ENCODE measurements at regions not wholly inside any gene's neighbourhood (a gene's known extent, or its start where the extent isn't known, plus 50 kb on each side); places are given as distances from the start of the nearest gene placed in this dataset.
"Not testable (repeated sequence)": the region's sequence is repeated elsewhere in the genome, so short reads cannot be mapped to it uniquely, and the experiment has no call there.

DNA sequence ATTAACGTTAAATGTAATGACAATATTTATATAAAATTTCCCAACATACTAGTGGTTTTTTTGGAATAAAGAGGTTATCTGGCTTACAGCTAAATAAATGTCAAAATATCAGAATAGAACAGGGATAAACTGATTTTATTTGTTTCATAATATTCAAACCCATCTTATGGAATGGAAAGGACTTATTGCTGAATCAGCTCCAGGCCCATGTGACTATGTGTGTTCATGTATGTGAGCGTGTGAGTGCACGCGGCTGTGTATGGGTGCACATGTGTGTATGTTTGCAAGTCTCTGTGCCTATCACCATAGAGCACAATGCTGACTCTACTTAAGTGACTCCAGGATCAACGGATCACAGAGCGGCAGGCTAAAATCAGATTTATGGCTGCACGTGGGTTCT lies 392.3 kb upstream of the GRM7 start:
- no peak for DNase-seq

DNA sequence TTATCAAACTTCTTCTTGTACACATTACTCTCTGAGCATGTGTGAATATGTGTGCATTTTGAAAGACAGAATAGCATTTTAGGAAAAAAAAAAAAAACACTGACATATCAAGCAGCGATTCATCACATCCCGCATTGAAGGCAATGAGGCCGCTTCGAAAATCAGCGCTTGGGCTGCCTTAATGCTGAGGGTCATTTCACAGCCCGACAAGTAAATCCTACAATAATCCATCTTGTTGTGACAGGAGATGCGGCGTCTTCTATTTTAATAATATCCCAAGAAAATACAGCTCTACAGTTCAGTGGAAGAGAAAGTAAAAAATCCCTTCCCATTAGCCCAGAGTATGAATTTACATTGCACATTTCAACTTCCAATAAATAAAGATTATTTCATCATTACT lies 389.2 kb upstream of the GRM7 start:
- DNase-seq: no peak

DNA sequence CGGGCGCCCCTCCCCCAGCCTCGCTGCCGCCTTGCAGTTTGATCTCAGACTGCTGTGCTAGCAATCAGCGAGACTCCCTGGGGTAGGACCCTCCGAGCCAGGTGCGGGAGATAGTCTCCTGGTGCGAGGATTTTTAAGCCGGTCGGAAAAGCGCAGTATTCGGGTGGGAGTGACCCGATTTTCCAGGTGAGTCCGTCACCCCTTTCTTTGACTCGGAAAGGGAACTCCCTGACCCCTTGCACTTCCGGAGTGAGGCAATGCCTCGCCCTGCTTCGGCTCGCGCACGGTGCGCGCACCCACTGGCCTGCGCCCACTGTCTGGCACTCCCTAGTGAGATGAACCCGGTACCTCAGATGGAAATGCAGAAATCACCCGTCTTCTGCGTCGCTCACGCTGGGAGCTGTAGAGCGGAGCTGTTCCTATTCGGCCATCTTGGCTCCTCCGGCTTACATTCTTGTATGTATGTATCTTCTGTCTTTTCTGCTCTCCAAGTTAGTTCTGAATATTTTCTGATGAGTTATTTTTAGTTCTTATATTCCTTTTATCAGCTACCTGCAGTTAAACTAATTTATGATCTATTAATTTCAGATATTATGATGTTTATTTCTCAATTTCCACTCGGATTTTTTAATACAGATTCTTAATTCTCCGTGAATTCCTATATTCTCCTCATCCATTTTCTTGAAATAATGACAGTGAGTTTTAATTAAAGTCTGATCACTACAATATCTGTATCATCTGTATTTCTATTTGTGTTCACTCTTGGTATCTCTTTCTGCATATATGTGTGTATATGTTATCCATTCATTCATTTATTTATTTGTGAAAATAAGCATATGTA lies 370.2 kb upstream of the GRM7 start:
- not testable (repeated sequence) for DNase-seq

DNA sequence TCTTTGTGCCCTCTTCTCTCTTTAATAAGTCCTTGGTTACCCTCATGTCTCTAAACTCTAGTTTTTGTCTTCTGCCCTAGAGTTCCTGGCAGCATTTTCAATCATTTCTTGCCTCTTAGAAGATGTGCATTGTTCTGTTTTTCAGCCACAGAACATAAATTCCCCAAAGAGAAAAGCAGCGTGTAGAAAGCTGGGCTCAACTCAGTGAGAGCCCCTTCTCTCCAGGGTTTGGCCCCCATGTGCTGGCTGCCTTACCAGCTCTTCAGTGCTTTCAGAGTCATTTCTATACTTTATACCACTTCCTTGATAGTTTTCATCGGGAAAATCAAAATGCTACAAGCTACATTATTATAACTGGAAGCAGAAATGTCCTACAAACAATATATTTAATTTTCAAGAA lies 369.1 kb upstream of the GRM7 start:
- no peak for DNase-seq

DNA sequence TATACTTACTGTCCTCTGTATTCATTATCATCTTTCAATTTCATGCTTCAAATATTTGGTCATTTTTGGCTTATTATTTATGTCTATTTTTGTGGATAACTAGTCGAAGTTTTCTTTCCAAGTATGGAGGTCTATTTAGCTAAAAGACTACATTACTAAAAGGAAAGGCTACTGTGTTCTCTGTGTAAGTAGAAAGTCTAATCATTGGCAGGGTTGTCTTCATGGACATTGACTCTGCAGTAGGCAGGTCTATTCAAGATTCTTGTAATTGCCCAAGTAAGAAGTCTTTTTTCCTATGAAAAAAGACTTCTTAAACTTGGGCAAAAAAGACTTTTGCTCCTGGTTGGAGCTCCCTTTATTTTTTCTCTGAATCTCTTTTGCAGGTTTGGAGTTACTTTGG lies 368.6 kb upstream of the GRM7 start:
- DNase-seq: no peak

DNA sequence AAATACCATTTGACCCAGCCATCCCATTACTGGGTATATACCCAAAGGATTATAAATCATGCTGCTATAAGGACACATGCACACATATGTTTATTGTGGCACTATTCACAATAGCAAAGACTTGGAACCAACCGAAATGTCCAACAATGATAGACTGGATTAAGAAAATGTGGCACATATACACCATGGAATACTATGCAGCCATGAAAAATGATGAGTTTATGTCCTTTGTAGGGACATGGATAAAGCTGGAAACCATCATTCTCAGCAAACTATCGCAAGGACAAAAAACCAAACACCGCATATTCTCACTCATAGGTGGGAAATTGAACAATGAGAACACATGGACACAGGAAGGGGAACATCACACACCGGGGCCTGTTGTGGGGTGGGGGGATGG lies 362.0 kb upstream of the GRM7 start:
- DNase-seq: not testable (repeated sequence)

DNA sequence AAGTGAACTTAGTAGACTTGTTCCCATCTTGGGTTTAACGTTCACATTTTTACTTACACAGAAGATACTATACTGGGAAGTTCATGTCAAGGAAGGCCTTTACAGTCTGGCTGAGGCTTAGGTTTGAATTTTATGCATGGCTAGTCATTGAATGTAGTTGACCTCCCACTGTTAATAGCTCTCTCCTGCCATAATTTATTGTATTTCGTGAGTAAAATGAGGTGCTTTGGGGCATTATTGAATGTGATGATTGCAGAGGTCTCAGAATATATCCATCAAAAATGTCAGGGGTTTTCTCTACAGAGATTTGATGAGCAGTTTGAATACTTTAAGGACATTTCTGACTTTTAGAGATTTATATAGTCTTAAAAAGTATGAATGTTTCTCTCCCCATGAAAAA lies 356.6 kb upstream of the GRM7 start:
- DNase-seq: no peak

DNA sequence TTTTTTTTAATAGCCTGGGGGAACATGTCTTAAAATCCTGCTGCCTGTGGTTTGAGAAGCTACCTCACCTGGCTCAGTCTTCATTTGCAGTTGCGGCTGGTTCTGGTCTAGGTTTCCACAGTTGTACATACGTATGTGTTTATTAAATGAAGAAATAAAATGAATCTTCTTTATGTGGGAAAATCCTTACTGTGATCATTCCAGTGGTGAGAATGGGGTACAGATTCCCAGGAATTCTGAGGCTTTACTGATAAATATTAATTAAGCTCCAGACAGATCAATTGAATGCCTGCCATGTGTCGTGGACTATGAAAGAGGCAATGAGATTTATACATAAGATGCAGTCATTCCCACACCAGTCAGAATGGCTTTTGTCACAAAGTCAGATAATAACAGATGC lies 356.1 kb upstream of the GRM7 start:
- DNase-seq: no peak

DNA sequence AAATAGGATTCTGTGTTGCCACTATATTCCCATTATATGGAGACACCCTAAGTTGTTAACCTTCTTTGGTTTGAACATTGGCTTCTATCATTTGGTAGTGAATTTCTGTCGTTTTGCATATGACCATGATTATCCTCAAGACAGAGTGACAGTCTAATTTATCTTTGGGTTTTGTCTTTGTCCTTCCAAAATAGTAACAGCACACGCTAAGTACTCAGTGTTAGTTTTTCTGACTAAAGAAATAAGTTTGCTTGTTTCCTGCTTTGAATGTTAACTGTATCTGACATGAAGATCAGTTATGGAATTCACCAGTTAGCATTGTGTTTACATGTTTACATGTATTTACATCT lies 352.5 kb upstream of the GRM7 start:
- no peak for DNase-seq

DNA sequence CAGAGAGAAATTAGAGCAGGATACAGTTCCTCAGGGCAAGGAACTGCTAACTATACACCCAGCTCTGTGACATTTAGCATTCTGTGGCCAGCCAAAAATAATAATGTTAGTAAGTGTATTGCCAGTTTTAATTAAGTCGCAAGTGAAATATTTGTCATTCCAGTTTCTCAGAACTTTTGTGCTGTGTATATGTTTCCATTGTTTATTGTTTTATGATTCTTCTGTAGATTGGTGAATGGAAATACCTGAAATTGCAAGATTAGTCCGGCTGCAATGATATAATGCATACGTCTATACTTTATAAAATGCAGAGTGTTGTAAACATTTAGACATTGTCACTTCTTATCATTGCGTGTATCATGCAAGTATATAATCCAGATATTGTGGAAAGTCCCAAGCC lies 351.3 kb upstream of the GRM7 start:
- no peak for DNase-seq

DNA sequence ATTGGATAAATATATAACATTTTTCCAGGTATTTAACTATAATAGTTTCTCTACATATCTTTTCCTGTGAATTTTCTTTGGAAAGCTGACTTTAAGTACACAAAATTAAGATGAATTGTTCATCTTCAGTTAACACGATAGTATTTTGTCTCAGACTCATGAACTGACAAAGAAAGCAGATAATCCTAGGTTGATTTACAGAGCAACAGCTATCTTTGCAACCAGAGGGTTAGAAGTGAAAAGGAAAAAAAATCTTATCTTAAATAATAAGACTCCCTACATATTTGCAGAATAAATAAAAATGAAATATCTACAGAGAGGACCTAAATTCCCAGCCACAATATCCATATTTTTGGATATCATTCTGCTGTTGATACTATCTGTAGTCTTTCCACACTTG lies 350.2 kb upstream of the GRM7 start:
- DNase-seq: no peak

DNA sequence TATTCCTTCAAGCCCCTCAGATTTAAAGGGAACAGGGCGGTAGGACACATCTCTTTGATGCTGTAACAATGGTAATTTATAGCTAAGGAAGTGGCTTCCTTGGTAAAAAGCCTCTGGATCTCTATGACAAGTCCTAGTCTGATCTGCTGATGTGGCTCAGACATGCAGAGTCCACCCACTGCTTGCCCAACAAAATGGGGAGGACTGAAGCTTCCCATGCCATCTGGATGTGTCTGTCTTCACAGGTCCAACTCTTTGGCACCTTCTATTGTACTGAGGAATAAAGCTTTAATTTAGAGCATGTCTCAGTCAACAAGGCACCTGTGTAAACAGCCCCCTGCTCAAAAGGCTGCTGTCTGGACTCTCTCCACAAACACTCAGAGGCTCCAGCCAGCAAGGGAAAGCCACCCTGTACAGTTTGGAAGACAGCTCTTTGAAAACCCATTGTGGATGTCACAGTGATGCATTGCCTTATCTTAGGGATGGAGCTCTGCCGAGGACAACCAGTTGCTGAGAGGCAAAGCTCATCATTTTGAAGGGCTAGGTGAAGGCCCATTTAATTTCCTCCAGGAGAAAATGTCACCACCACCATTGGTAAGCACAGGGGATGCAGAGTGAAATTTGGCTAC lies 348.6 kb upstream of the GRM7 start:
- no peak for DNase-seq

DNA sequence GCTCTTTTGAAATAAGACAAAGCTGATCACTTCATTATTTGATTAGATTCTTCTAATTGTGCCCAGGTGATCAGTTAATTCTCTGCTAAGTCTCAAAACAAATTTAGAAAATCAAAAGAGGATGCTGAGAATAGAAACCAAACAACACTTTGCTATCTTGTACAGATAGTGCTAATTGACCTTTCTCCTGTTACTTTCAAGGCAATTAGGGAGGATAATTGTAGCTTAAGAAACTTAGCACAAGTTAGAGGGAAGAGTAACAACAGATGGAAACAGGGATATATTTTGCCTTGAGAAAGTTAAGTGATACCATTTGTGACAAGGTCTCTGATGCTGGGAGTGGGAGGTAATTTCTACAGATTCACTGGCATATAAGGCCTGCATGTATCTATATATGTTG lies 344.8 kb upstream of the GRM7 start:
- DNase-seq: no peak

DNA sequence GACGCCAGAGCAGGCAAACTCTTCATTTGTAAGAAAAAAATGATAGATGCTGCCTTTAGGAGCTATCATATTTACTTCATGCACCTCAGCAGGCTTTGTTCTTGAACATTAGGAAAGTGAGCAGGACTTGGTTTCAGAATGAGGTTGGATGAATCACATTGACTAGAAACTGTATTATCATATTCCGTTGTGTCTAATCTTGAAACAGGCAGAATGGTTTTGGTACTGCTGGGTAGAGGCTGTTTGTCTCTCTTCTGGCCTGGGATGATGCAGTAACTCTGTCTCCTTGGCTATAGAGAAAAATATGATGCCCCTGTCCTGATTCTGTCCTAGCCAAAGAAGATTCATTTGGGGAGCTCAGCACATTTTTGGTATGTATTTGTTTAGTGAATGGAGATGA lies 344.2 kb upstream of the GRM7 start:
- peak; percentile 28 for DNase-seq

DNA sequence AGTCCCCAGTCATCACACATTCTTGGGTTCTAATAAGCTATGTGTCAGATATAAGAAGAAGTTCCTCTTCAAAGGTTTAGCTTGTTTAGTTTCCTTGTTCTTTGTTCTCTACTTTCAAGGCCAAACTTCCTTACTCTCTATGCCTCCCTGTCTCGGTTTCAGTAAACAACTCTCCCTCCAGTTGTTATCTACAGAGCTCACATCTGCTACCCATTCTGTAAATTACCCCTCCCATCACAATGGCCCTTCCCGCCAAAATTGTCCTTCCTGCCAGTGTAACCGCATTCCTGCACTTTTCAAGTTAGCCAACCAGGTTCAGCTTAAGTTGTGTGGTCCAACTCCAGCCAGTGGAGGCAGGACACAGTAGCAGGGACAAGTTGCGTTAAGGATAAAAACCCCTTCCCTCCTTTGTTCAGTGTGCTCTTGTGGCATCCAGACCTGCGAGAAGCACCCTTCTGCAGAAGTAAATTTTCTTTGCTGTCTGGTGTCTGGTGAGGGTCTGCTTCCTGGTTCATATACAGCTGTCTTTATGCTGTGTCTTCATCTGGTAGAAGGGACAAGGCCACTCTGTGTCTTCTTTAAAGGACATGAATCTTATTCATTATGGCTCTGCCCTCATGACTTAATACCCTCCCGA lies 342.1 kb upstream of the GRM7 start:
- no peak for DNase-seq

DNA sequence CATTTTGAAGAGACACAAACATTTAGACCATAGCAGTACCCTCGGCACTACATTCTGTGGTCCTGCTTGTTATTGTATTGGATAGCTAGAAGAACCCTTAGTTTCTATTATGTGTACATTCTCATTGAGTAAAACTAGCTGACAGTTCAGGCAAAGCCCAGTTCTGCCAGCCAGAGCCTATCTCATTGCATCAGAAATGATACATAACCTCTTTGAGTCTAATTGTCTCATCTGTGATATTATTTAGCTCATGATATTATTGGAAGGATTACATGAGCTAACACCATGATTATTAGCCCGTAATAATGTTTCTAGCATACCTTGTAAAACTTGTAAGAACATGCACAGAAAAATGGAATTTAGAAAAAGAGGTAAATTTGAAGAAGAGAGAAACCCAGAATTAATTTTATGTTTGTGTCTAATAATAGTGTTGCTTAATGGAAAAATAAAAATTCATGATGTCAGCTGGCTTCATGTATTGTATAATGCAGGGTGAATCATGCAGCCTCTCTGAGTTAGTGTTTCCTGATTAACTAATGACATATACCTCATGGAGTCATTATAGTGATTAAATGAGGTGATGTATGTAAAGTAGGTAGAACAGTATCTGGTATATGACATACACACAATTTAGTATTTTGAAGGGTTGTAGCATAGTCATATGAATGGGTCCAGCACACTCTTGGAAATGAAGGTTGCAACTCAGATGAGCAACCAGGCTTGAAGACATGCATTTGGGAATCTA lies 339.4 kb upstream of the GRM7 start:
- DNase-seq: no peak

DNA sequence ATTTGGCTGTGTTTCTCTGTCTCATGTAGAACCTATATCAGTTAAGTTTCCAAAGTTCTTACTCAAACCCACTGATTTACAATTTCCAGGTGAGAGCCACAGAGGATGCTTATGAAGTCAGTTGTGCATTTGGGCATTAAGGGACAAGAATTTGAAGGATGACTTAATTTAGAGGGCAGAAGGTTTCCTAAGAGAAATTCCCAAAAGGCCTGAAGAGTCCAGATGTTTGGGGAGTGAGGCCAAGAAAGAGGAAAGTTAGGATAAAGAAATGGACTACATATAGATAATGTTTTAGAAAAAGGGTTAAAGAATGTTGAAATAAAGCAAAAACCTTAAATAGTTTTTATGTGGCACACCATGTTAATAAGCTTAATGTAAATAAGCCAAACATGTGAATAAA lies 338.7 kb upstream of the GRM7 start:
- no peak for DNase-seq

DNA sequence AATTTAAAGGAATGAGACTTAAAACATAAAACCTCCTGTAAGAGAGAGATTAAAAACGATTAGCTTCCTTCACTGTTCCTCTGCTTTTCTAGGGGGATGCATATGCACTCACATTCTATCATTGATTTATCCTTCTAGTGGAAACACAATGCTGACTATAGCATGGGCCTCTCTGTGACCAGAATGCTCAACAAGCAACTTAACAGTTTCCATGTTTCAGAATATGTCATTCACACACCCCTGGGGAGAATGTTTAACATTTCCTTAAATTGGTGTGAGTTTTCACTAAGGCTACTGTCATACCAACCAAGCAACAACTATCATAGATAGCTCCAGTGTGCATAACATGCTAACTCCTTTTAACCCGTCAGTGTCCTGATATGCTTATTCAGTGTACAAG lies 337.9 kb upstream of the GRM7 start:
- no peak for DNase-seq

DNA sequence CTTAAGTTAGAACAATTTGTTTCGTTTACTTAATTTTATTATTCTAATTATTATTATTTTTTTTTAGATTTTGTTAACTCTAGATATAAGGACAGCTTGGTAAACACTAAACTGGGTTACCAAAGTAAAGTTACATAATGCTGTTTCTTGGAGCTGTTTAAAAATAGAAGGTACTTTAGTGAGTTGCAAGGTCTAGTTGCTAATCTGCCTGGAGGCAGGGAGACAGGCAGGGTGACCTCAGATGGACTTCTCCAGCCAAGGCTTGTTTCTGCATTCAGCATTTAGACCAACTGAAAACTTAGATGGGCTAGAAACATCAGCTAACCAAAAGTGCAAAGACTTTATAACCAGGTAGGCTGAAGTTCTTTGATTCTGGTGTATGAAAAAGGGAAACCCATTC lies 336.4 kb upstream of the GRM7 start:
- DNase-seq: no peak

DNA sequence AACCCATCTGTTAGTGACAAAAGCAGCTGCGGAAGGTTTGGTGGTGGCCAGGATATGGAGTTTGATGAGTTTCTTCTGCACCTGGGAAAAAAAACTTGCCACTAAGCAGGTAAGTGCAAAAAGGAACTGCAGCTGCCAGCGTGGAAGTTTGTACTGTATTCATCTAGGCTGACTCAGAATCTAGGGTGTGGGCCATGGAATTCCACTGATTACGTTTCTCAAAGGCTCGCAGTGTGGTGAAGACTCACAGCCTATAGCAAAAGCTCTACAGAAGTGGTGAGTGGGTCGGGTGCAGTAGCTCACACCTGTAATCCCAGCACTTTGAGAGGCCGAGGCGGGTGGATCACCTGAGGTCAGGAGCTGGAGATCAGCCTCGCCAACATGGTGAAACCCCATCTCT lies 334.6 kb upstream of the GRM7 start:
- no peak for DNase-seq

DNA sequence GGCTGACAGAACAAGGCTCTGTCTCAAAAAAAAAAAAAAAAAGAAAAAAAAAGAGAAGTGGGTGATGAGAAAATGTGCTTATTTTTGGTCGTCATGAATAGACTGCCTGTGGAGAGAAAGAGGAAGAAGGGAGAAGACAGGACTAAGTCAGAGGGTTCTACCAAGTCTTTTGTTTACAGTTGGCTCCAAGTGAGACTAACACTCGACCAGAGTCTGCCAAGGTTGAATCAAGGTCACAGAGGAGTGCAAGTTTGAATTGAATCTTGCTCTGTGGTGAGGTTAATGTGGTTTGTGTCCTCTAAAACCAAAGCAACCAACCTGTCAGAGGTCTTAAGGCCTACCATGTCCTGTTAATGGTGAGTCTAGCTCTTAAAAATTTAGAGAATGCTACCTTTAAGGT lies 334.1 kb upstream of the GRM7 start:
- DNase-seq: no peak

DNA sequence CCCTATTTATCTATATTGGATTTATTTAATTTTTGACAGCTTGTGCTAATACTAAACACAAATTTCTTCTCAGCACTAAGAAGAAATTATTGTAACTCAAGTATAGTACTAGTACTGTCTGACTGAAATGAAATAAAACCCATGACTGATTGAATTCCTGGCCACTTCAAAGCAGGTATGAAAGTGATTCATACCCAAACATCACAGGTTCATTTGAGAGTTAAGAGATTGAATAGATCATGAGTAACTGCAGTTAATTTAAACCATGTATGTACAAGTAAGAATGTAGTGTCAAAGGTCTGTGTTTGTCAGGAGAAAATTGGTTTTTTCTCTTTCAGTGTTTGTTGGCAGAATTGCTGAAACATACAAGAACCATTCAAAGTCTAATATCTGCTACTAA lies 332.0 kb upstream of the GRM7 start:
- no peak for DNase-seq

DNA sequence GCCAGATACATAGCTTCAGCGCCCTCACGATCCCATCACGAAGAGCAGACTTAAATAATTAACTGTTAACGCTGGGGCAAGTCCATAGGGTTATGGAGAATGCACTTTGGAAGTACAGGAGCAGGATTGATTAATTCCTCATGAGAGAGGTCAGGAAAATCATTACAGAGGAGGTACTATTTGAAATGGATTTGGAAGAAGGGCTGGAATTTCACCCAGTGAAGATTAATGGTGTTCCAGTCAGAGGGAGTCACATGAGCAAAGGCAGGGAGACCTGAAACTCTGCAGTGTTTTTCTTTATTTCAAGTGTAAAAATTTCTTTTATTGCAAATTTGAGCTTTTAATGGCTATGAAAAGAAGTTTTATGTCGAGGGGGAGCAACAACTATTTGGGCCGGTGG lies 329.8 kb upstream of the GRM7 start:
- no peak for DNase-seq

DNA sequence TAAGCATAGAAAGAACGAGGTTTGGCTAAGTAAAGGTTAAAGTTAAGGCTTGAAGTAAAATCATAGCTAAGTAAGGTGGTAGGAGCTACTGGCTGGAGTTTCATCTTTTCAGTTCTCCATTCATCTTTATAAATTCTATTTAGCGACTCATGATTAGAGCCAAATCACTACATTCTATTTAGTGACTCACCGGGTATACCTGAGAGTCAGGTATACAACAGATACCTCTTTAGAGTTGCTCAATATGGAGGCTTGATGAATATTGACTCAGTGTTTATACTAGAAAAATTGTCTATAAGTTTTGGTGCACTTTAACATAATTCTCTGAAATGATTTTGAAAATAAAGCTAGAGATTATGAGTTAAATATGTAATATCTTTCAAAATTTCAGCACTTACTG lies 328.8 kb upstream of the GRM7 start:
- DNase-seq: no peak

Measured in activated CD4-positive, alpha-beta T cell treated with anti-CD3 and anti-CD28 coated beads, Interleukin-10, Interleukin-2, amounts not matched to agents 100 ng/mL and 50 ng/mL, durations not matched to agents 16 hours and 8 hours (primary cell).